Prostate gland (tissue), 2 donors: ENCODE measurements at regions not wholly inside any gene's neighbourhood (a gene's known extent, or its start where the extent isn't known, plus 50 kb on each side); places are given as distances from the start of the nearest gene placed in this dataset.

ENCODE experiments used
- DNase-seq: peaks from one replicate; pipeline ENCODE4 v3.0.0-alpha.2; 2019; ENCODE audit warnings: low spot score
- H3K27ac ChIP-seq, 2 donors: fragments of 200-600 bp; sonication (generic); 2 replicates each; pipeline ENCODE4 v1.5.1; 2017 to 2019
- H3K27me3 ChIP-seq: fragments of 200-600 bp; sonication (generic); replicated peaks from 2 replicates; pipeline ENCODE4 v1.5.1; 2019; ENCODE audit not compliant: insufficient read depth
- H3K36me3 ChIP-seq, 2 donors: fragments of 200-600 bp; sonication (generic); 1 replicate in 1 of 2; 2 replicates in 1 of 2; pipeline versions ENCODE4 v1.5.1 to v1.8.1; 2017 to 2019
- H3K4me1 ChIP-seq: fragments of 200-600 bp; sonication (generic); replicated peaks from 2 replicates; pipeline ENCODE4 v1.5.1; 2019
- H3K4me3 ChIP-seq, 2 donors: fragments of 200-600 bp; sonication (generic); 2 replicates each; pipeline ENCODE4 v1.5.1; 2017 to 2019
- H3K9me3 ChIP-seq: fragments of 200-600 bp; sonication (generic); 2 replicates; pipeline ENCODE4 v1.5.1; 2017
- POLR2A ChIP-seq: fragments of 450-650 bp; IDR thresholded peaks from one replicate; pipeline ENCODE4 v1.6.1; 2016; ENCODE audit warnings: antibody characterized with exemption, mild to moderate bottlenecking
- POLR2AphosphoS5 ChIP-seq: sonication (generic); formaldehyde crosslinking; IDR thresholded peaks from one replicate; pipeline ENCODE4 v1.6.1; 2017; ENCODE audit warnings: antibody characterized with exemption
- WGBS: methylation state at CpG from one replicate; pipeline ENCODE4 v1.1.5; 2018; 5-methylcytosine and 5-hydroxymethylcytosine counted together
- intact Hi-C: fragments of 100-400 bp; cut with DNase I; formaldehyde crosslinking; loops from one replicate; pipeline ENCODE4 v1.14.2; 2022
- TF ChIP-seq, protein P1 (sequence below), 4 experiments: fragments of 200-600 bp in 2 of 4; fragments of 450-650 bp in 2 of 4; sonication (generic) in 2 of 4; IDR thresholded peaks; 1 replicate in 3 of 4; 2 replicates in 1 of 4; pipeline ENCODE4 v1.5.1; 2016 to 2019; ENCODE audit warnings: antibody characterized with exemption in 4 of 4, mild to moderate bottlenecking in 2 of 4, moderate library complexity in 2 of 4

- Histone ChIP-seq H3K27ac (no peak overlapping the region), H3K4me1 (no peaks in the 10 kb centered on the region), H3K9me3 (no peaks in the 10 kb centered on the region), H3K27me3 (no peaks in the 10 kb centered on the region), H3K4me3 (no peak overlapping the region), H3K36me3 (no peaks in the 10 kb centered on the region)
- WGBS: 100% methylated on average over 3 of the region's 3 CpGs
- no peak for DNase-seq
- TF ChIP-seq, protein P1, sequence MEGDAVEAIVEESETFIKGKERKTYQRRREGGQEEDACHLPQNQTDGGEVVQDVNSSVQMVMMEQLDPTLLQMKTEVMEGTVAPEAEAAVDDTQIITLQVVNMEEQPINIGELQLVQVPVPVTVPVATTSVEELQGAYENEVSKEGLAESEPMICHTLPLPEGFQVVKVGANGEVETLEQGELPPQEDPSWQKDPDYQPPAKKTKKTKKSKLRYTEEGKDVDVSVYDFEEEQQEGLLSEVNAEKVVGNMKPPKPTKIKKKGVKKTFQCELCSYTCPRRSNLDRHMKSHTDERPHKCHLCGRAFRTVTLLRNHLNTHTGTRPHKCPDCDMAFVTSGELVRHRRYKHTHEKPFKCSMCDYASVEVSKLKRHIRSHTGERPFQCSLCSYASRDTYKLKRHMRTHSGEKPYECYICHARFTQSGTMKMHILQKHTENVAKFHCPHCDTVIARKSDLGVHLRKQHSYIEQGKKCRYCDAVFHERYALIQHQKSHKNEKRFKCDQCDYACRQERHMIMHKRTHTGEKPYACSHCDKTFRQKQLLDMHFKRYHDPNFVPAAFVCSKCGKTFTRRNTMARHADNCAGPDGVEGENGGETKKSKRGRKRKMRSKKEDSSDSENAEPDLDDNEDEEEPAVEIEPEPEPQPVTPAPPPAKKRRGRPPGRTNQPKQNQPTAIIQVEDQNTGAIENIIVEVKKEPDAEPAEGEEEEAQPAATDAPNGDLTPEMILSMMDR (IDR thresholded peaks at IDR 0.05): no peak
- TF ChIP-seq POLR2A: no peak
- no peak for TF ChIP-seq POLR2AphosphoS5
- intact Hi-C loops: no loop called here
These were observed 128.5 kb upstream of the CACNA1E start for GRCh38 chr1:181354865-181355264.

- Histone ChIP-seq H3K27ac (no peak overlapping the region), H3K9me3 (no peaks in the 10 kb centered on the region), H3K4me1 (no peaks in the 10 kb centered on the region), H3K27me3 (no peaks in the 10 kb centered on the region), H3K36me3 (no peaks in the 10 kb centered on the region), H3K4me3 (no peak overlapping the region)
- DNase-seq: no peak
- TF ChIP-seq, protein P1 (IDR thresholded peaks at IDR 0.05): no peak
- TF ChIP-seq POLR2AphosphoS5 (no peak), POLR2A (no peak)
- intact Hi-C loops: no loop called here
- WGBS: 59% methylated on average over 11 of the region's 11 CpGs
These were observed 126.6 kb upstream of the CACNA1E start for GRCh38 chr1:181356505-181357340.

GRCh38 chr1:181359012-181359411 is 124.3 kb upstream of the CACNA1E start:
- intact Hi-C loops: no loop called here
- no peaks in the 10 kb centered on the region for H3K9me3 ChIP-seq
- H3K4me1 ChIP-seq: no peaks in the 10 kb centered on the region
- no peak overlapping the region for H3K4me3 ChIP-seq
- H3K27ac ChIP-seq: no peak overlapping the region
- TF ChIP-seq, protein P1 (IDR thresholded peaks at IDR 0.05): no peak
- TF ChIP-seq POLR2A: no peak
- peak; percentile 66 for TF ChIP-seq POLR2AphosphoS5
- no peaks in the 10 kb centered on the region for H3K36me3 ChIP-seq
- WGBS: 60% methylated on average over 2 of the region's 2 CpGs
- peak; percentile 56 for DNase-seq
- H3K27me3 ChIP-seq: no peaks in the 10 kb centered on the region

- intact Hi-C loops: no loop called here
- Histone ChIP-seq H3K9me3 (no peaks in the 10 kb centered on the region), H3K4me1 (no peaks in the 10 kb centered on the region), H3K27ac (no peak overlapping the region), H3K4me3 (no peak overlapping the region), H3K36me3 (no peaks in the 10 kb centered on the region), H3K27me3 (no peaks in the 10 kb centered on the region)
- 88% methylated on average over 3 of the region's 3 CpGs for WGBS
- TF ChIP-seq POLR2A: no peak
- TF ChIP-seq POLR2AphosphoS5: no peak
- DNase-seq: no peak
These were observed 118.5 kb upstream of the CACNA1E start for GRCh38 chr1:181364801-181365200.

- TF ChIP-seq, protein P1 (IDR thresholded peaks at IDR 0.05): no peak
- TF ChIP-seq POLR2AphosphoS5 (no peak), POLR2A (no peak)
- H3K4me3 ChIP-seq: no peak overlapping the region
- intact Hi-C loops: no loop called here
- H3K27ac ChIP-seq: no peak overlapping the region
- 92% methylated on average over 8 of the region's 8 CpGs for WGBS
- H3K36me3 ChIP-seq: no peaks in the 10 kb centered on the region
- H3K27me3 ChIP-seq: no peaks in the 10 kb centered on the region
- H3K4me1 ChIP-seq: no peaks in the 10 kb centered on the region
- H3K9me3 ChIP-seq: no peaks in the 10 kb centered on the region
- DNase-seq: no peak
These were observed 116.4 kb upstream of the CACNA1E start for GRCh38 chr1:181366910-181367309.
